K562 (cell line): ENCODE measurements at regions not wholly inside any gene's neighbourhood (a gene's known extent, or its start where the extent isn't known, plus 50 kb on each side); places are given as distances from the start of the nearest gene placed in this dataset.

Source experiments
- ARID1B ChIP-seq: fragments of 450-650 bp; IDR thresholded peaks from 2 replicates; pipeline ENCODE4 v1.6.1; 2016; ENCODE audit warnings: antibody characterized with exemption, mild to moderate bottlenecking, inconsistent platforms
- BCL6 ChIP-seq: fragments of 250-450 bp; sonication (Bioruptor Pico); IDR thresholded peaks from 2 replicates; pipeline ENCODE4 v1.4.0; 2020
- E2F4 ChIP-seq: sonication (generic); formaldehyde crosslinking; IDR thresholded peaks from 2 replicates; pipeline ENCODE4 v1.8.0; 2022; ENCODE audit warnings: mild to moderate bottlenecking, low read depth, missing genetic modification reagents
- ELF1 ChIP-seq: fragments of 200-800 bp; sonication (Bioruptor generic); IDR thresholded peaks from 2 replicates; pipeline ENCODE4 v1.6.1; 2016; ENCODE audit warnings: missing genetic modification characterization, missing compliant biosample characterization
- GTF2F1 ChIP-seq: IDR thresholded peaks from 2 replicates; pipeline ENCODE4 v1.6.1; 2011; ENCODE audit warnings: low read depth, low read length, improper control_type of control experiment
- GTF3C2 ChIP-seq: IDR thresholded peaks from 3 replicates; pipeline ENCODE4 v1.6.1; 2011; ENCODE audit warnings: borderline replicate concordance, mild to moderate bottlenecking, moderate library complexity; ENCODE audit not compliant: insufficient read length; ENCODE audit errors: extremely low read depth
- HNRNPUL1 ChIP-seq: fragments of 200-400 bp; formaldehyde crosslinking; IDR thresholded peaks from 2 replicates; pipeline ENCODE4 v1.6.1; 2017; ENCODE audit warnings: low read length
- ILF3 ChIP-seq: fragments of 450-650 bp; IDR thresholded peaks from 2 replicates; pipeline ENCODE4 v1.6.1; 2018; ENCODE audit warnings: antibody characterized with exemption, mild to moderate bottlenecking, moderate library complexity, borderline replicate concordance
- KLF1 ChIP-seq: fragments of 450-650 bp; IDR thresholded peaks from 2 replicates; pipeline ENCODE4 v1.6.1; 2016; ENCODE audit warnings: missing genetic modification characterization, missing compliant biosample characterization
- MCM2 ChIP-seq: fragments of 450-650 bp; IDR thresholded peaks from 2 replicates; pipeline ENCODE4 v1.6.1; 2017; ENCODE audit warnings: low read depth, mild to moderate bottlenecking
- MXI1 ChIP-seq: IDR thresholded peaks from 2 replicates; pipeline ENCODE4 v1.6.1; 2011; ENCODE audit warnings: low read depth, mild to moderate bottlenecking, improper control_type of control experiment, low read length
- NCOR1 ChIP-seq: fragments of 450-650 bp; IDR thresholded peaks from 2 replicates; pipeline ENCODE4 v1.6.1; 2016; ENCODE audit warnings: mild to moderate bottlenecking, moderate library complexity
- NFIC ChIP-seq: fragments of 450-650 bp; IDR thresholded peaks from 2 replicates; pipeline ENCODE4 v1.6.1; 2017; ENCODE audit warnings: mild to moderate bottlenecking, inconsistent platforms
- NKRF ChIP-seq: fragments of 450-650 bp; IDR thresholded peaks from 2 replicates; pipeline ENCODE4 v1.6.1; 2016; ENCODE audit warnings: borderline replicate concordance
- PHB2 ChIP-seq: fragments of 450-650 bp; IDR thresholded peaks from 2 replicates; pipeline ENCODE4 v1.6.1; 2017; ENCODE audit warnings: low read depth
- POLR2H ChIP-seq: IDR thresholded peaks from 2 replicates; pipeline ENCODE4 v1.6.1; 2016; ENCODE audit warnings: missing genetic modification characterization, low read depth, mild to moderate bottlenecking, control low read depth, missing compliant biosample characterization, moderate library complexity
- SMARCE1 ChIP-seq: fragments of 450-650 bp; IDR thresholded peaks from 2 replicates; pipeline ENCODE4 v1.7.1; 2016; ENCODE audit warnings: mild to moderate bottlenecking
- SRSF1 ChIP-seq: fragments of 200-400 bp; formaldehyde crosslinking; IDR thresholded peaks from 2 replicates; pipeline ENCODE4 v1.6.1; 2017; ENCODE audit warnings: mild to moderate bottlenecking, low read depth, low read length, moderate library complexity
- TCF3 ChIP-seq: sonication (generic); formaldehyde crosslinking; IDR thresholded peaks from 2 replicates; pipeline ENCODE4 v1.4.0; 2020; ENCODE audit warnings: mild to moderate bottlenecking, missing genetic modification reagents
- TEAD1 ChIP-seq, 2 experiments: fragments of 450-650 bp in 1 of 2; sonication (generic) in 1 of 2; formaldehyde crosslinking; IDR thresholded peaks; 2 replicates each; pipeline versions ENCODE4 v1.4.0 to v1.8.0; 2020 to 2022; ENCODE audit warnings: mild to moderate bottlenecking in 2 of 2, missing genetic modification reagents in 1 of 2
- TEAD2 ChIP-seq: fragments of 450-650 bp; IDR thresholded peaks from 2 replicates; pipeline ENCODE4 v1.6.1; 2016; ENCODE audit warnings: missing genetic modification characterization, control low read depth, missing compliant biosample characterization
- USF2 ChIP-seq: sonication (generic); formaldehyde crosslinking; IDR thresholded peaks from 2 replicates; pipeline ENCODE4 v1.5.0; 2020; ENCODE audit warnings: missing genetic modification reagents
- ZNF143 ChIP-seq: sonication (generic); formaldehyde crosslinking; IDR thresholded peaks from 2 replicates; pipeline ENCODE4 v1.9.0; 2022; ENCODE audit warnings: mild to moderate bottlenecking, missing genetic modification reagents
- ZNF263 ChIP-seq: sonication (generic); formaldehyde crosslinking; IDR thresholded peaks from 2 replicates; pipeline ENCODE4 v1.8.0; 2022; ENCODE audit warnings: mild to moderate bottlenecking, missing genetic modification reagents, borderline replicate concordance
- ZNF766 ChIP-seq: fragments of 200-800 bp; sonication (Bioruptor generic); conservative IDR thresholded peaks from 2 replicates; pipeline ENCODE4 v1.6.1; 2016; ENCODE audit warnings: missing genetic modification characterization, missing compliant biosample characterization

- TF ChIP-seq ZNF263 (no peak), MXI1 (no peak), BCL6 (CRISPR knock-in tag) (no peak), TCF3 (CRISPR knock-in tag) (peak; percentile 88), SMARCE1 (peak; percentile 60), ARID1B (peak; percentile 94), ELF1 (tag) (no peak), USF2 (CRISPR knock-in tag) (no peak), NFIC (peak; percentile 56; the same call in 1 of the 2 replicates), NKRF (no peak), SRSF1 (no peak), PHB2 (0 out of 2 replicates have a peak, but pooled peaks have one; percentile 9), HNRNPUL1 (no peak), ILF3 (no peak), TEAD2 (no peak), NCOR1 (peak; percentile 83), GTF2F1 (no peak), GTF3C2 (no peak), KLF1 (no peak), TEAD1 (CRISPR knock-in tag; IDR thresholded peaks at IDR 0.05) (no peak), ZNF766 (CRISPR knock-in tag) (peak; percentile 38; the same call in 1 of the 2 replicates), MCM2 (no peak), POLR2H (tag) (0 out of 2 replicates have a peak, but pooled peaks have one; percentile 34), ZNF143 (no peak), E2F4 (CRISPR knock-in tag) (no peak)
These were observed 151.8 kb upstream of the RASA1 start (continued) for GRCh38 chr5:87115839-87116364.
